ENCODE measurements at regions not wholly inside any gene's neighbourhood (a gene's known extent, or its start where the extent isn't known, plus 50 kb on each side); places are given as distances from the start of the nearest gene placed in this dataset.

- H3K4me2 ChIP-seq (ENCODE audit: low read length): no peak overlapping the region
Observed at GRCh38 chr18:10074728-10075127, 160.9 kb downstream of the VAPA start.

GRCh38 chr18:10076502-10077030 lies 162.8 kb downstream of the VAPA start:
- H3K4me3 ChIP-seq (ENCODE audit: low read length): no peak overlapping the region
- H3K27ac ChIP-seq (ENCODE audit: low read length): no peak overlapping the region
- H4K20me1 ChIP-seq (ENCODE audit: insufficient read depth): no peaks in the 10 kb centered on the region
- H3K9me2 ChIP-seq (ENCODE audit: insufficient read depth, low read length): no peaks in the 10 kb centered on the region
- no peaks in the 10 kb centered on the region for H3K9me3 ChIP-seq (ENCODE audit: low read length)
- H3K79me2 ChIP-seq (replicated peaks; ENCODE audit: insufficient read depth, low read length): no peaks in the 10 kb centered on the region
- H3K27me3 ChIP-seq (ENCODE audit: insufficient read depth, low read depth, low read length): no peaks in the 10 kb centered on the region
- H2AFZ ChIP-seq (ENCODE audit: low read depth, low read length): no peak overlapping the region
- H3K9ac ChIP-seq (ENCODE audit: low read length): no peak overlapping the region
- H3K36me3 ChIP-seq (ENCODE audit: insufficient read depth, low read length): no peaks in the 10 kb centered on the region
- no peaks in the 10 kb centered on the region for H3F3A ChIP-seq (ENCODE audit: insufficient read depth, low read length, poor library complexity, severe bottlenecking)
- H3K4me2 ChIP-seq (ENCODE audit: low read length): no peak overlapping the region
- no peak for TF ChIP-seq TAF1 (IDR thresholded peaks at IDR 0.05; ENCODE audit: low read depth)
- TF ChIP-seq MXI1 (conservative IDR thresholded peaks at IDR 0.05; ENCODE audit: poor library complexity, severe bottlenecking): no peak
- no peak for TF ChIP-seq CTCF (IDR thresholded peaks at IDR 0.05; ENCODE audit: poor library complexity, severe bottlenecking)

More at GRCh38 chr18:10074728-10075127, 160.9 kb downstream of the VAPA start:
- Histone ChIP-seq H3K9me3 (ENCODE audit: low read length) (no peaks in the 10 kb centered on the region), H3F3A (ENCODE audit: insufficient read depth, low read length, poor library complexity, severe bottlenecking) (no peaks in the 10 kb centered on the region), H4K20me1 (ENCODE audit: insufficient read depth) (no peaks in the 10 kb centered on the region), H3K27me3 (ENCODE audit: insufficient read depth, low read depth, low read length) (no peaks in the 10 kb centered on the region), H2AFZ (ENCODE audit: low read depth, low read length) (no peak overlapping the region), H3K36me3 (ENCODE audit: insufficient read depth, low read length) (no peaks in the 10 kb centered on the region), H3K9ac (ENCODE audit: low read length) (no peak overlapping the region), H3K4me3 (ENCODE audit: low read length) (no peak overlapping the region), H3K9me2 (ENCODE audit: insufficient read depth, low read length) (no peaks in the 10 kb centered on the region), H3K27ac (ENCODE audit: low read length) (no peak overlapping the region), H3K79me2 (replicated peaks; ENCODE audit: insufficient read depth, low read length) (no peaks in the 10 kb centered on the region)
- TF ChIP-seq REST (IDR thresholded peaks at IDR 0.05; ENCODE audit: borderline replicate concordance): no peak
- no peak for TF ChIP-seq MXI1 (conservative IDR thresholded peaks at IDR 0.05; ENCODE audit: poor library complexity, severe bottlenecking)
- TF ChIP-seq POLR2AphosphoS5 (IDR thresholded peaks at IDR 0.05): no peak
- no peak for TF ChIP-seq RAD21 (conservative IDR thresholded peaks at IDR 0.05)
- no peak for TF ChIP-seq TAF1 (IDR thresholded peaks at IDR 0.05; ENCODE audit: low read depth)
- no peak for TF ChIP-seq EP300 (conservative IDR thresholded peaks at IDR 0.05; ENCODE audit: poor library complexity, severe bottlenecking)
- TF ChIP-seq SMC3 (conservative IDR thresholded peaks at IDR 0.05; ENCODE audit: poor library complexity): no peak
- no peak for TF ChIP-seq EZH2 (IDR thresholded peaks at IDR 0.05; ENCODE audit: borderline replicate concordance, insufficient read depth, low read length, poor library complexity, severe bottlenecking)
- TF ChIP-seq CTCF (IDR thresholded peaks at IDR 0.05; ENCODE audit: poor library complexity, severe bottlenecking): no peak
